ENCODE measurements at regions not wholly inside any gene's neighbourhood (a gene's known extent, or its start where the extent isn't known, plus 50 kb on each side); places are given as distances from the start of the nearest gene placed in this dataset.

- no peak for DNase-seq
These were observed 348.2 kb upstream of the SMIM31 start for GRCh38 chr4:164405774-164406173.

- DNase-seq, result no peak
These were observed 345.1 kb upstream of the SMIM31 start for GRCh38 chr4:164408831-164409230.

- no peak for DNase-seq
These were observed 343.5 kb upstream of the SMIM31 start for GRCh38 chr4:164410401-164410800.

GRCh38 chr4:164412246-164412645 is 341.7 kb upstream of the SMIM31 start:
- DNase-seq, result no peak

- DNase-seq, result no peak
These were observed 340.2 kb upstream of the SMIM31 start for GRCh38 chr4:164413743-164414142.

GRCh38 chr4:164423819-164424218 is 330.1 kb upstream of the SMIM31 start:
- DNase-seq, result no peak

- DNase-seq, result no peak
These were observed 329.1 kb upstream of the SMIM31 start for GRCh38 chr4:164424846-164425245.

GRCh38 chr4:164428561-164428960 is 325.4 kb upstream of the SMIM31 start:
- no peak for DNase-seq

- DNase-seq, result no peak
These were observed 315.6 kb upstream of the SMIM31 start for GRCh38 chr4:164438321-164438720.

GRCh38 chr4:164439037-164439436 is 314.9 kb upstream of the SMIM31 start:
- DNase-seq, result no peak

- no peak for DNase-seq
These were observed 313.7 kb upstream of the SMIM31 start for GRCh38 chr4:164440199-164440598.

- no peak for DNase-seq
These were observed 312.8 kb upstream of the SMIM31 start for GRCh38 chr4:164441109-164441508.

GRCh38 chr4:164442180-164442579 is 311.8 kb upstream of the SMIM31 start:
- no peak for DNase-seq

GRCh38 chr4:164446516-164446915 is 307.4 kb upstream of the SMIM31 start:
- no peak for DNase-seq

- DNase-seq, result no peak
These were observed 292.0 kb upstream of the SMIM31 start for GRCh38 chr4:164461901-164462300.

- no peak for DNase-seq
These were observed 291.5 kb upstream of the SMIM31 start for GRCh38 chr4:164462471-164462870.

GRCh38 chr4:164464313-164464712 is 289.6 kb upstream of the SMIM31 start:
- no peak for DNase-seq

- DNase-seq, result no peak
These were observed 286.4 kb upstream of the SMIM31 start for GRCh38 chr4:164467493-164467892.

- no peak for DNase-seq
These were observed 272.4 kb upstream of the SMIM31 start for GRCh38 chr4:164481306-164482091.

- no peak for DNase-seq
These were observed 271.9 kb upstream of the SMIM31 start for GRCh38 chr4:164482092-164482404.

- DNase-seq, result peak; percentile 9
These were observed 271.2 kb upstream of the SMIM31 start for GRCh38 chr4:164482758-164483157.

- DNase-seq, result peak; percentile 20
These were observed 270.2 kb upstream of the SMIM31 start for GRCh38 chr4:164483711-164484110.

- peak; percentile 79 for DNase-seq
These were observed 269.4 kb upstream of the SMIM31 start for GRCh38 chr4:164484551-164484950.

- no peak for DNase-seq
These were observed 268.8 kb upstream of the SMIM31 start for GRCh38 chr4:164485136-164485535.
